SK-N-MC (cell line): ENCODE measurements at regions not wholly inside any gene's neighbourhood (a gene's known extent, or its start where the extent isn't known, plus 50 kb on each side); places are given as distances from the start of the nearest gene placed in this dataset.

Source experiments
- DNase-seq: peaks from one replicate; pipeline ENCODE4 v3.0.0-alpha.2; 2011; ENCODE audit warnings: low read depth, low spot score
- H3K27ac ChIP-seq: fragments of 200-600 bp; sonication (generic); 2 replicates; pipeline ENCODE4 v1.5.1; 2016; ENCODE audit warnings: mixed run types
- H3K36me3 ChIP-seq: fragments of 200-600 bp; sonication (generic); 2 replicates; pipeline ENCODE4 v1.6.1; 2017; ENCODE audit warnings: antibody characterized with exemption, low read length, mixed read lengths; ENCODE audit not compliant: insufficient read depth
- H3K4me3 ChIP-seq: fragments of 200-600 bp; sonication (generic); 2 replicates; pipeline ENCODE4 v1.5.1; 2016
- H3K9ac ChIP-seq: fragments of 200-600 bp; sonication (generic); 2 replicates; pipeline ENCODE4 v1.8.0; 2017; ENCODE audit warnings: mixed run types, mixed read lengths; ENCODE audit not compliant: insufficient read length
- H3K9me3 ChIP-seq: fragments of 200-600 bp; sonication (generic); 2 replicates; pipeline ENCODE4 v1.6.1; 2017; ENCODE audit warnings: low read depth, mild to moderate bottlenecking, antibody characterized with exemption, low read length, moderate library complexity, mixed read lengths
- EZH2 ChIP-seq: fragments of 200-600 bp; sonication (generic); IDR thresholded peaks from one replicate; pipeline ENCODE4 v1.6.1; 2017; ENCODE audit warnings: antibody characterized with exemption
- FOXP2 ChIP-seq: optimal IDR thresholded peaks from 2 replicates; pipeline ENCODE3; 2011; ENCODE audit warnings: mild to moderate bottlenecking, moderate library complexity; ENCODE audit not compliant: insufficient read depth; ENCODE audit errors: extremely low read length, control extremely low read depth
- POLR2AphosphoS5 ChIP-seq: IDR thresholded peaks from 2 replicates; pipeline ENCODE4 v1.6.1; 2012; ENCODE audit warnings: mild to moderate bottlenecking, low read depth, low read length, borderline replicate concordance

DNA sequence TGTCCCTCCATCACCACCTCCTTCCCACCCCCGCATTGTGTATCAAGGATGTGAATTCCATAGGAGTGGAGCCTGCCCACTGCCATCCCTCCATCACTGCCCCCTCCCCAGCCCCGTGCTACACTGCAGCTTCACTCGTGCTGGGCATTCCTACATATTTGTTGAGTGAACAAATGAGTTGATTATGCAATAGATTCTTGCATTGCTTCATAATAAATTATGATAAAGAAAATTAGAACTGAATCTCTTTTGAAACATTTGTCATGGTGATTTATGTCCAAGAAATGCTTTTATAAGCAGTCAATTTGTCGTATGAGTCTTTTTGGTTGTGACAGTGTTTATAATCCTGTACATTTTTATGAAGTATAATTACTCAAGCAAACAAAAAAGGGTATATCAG, 83.2 kb downstream of the IRX1 start:
- no peaks in the 10 kb centered on the region for H3K36me3 ChIP-seq
- H3K9me3 ChIP-seq: no peaks in the 10 kb centered on the region
- no peak for DNase-seq
- no peak overlapping the region for H3K27ac ChIP-seq
- no peak overlapping the region for H3K4me3 ChIP-seq
- no peak overlapping the region for H3K9ac ChIP-seq
- no peak for TF ChIP-seq POLR2AphosphoS5
- TF ChIP-seq EZH2: no peak
- TF ChIP-seq FOXP2: no peak

DNA sequence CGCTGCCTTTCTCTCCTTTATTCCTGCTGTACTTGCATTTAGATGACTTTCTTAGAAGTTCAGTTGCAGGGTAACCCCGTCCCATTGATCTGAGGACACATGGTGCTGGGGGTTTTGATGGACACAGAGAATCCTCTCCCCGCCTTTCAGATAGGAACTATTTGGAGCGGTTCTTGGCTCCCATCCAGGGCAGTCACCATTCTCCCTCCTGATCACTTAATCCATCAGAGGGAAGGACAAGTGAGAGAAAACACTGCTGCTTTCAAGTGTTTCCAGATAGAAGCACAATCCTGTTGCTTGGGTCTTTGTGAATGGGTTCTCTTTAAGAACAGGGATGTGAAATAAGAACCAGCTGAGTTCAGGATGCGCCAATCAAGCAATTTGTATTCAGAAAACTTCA, 85.2 kb downstream of the IRX1 start:
- Histone ChIP-seq H3K4me3 (no peak overlapping the region), H3K9me3 (no peaks in the 10 kb centered on the region), H3K36me3 (no peaks in the 10 kb centered on the region), H3K27ac (no peak overlapping the region), H3K9ac (no peak overlapping the region)
- no peak for DNase-seq
- no peak for TF ChIP-seq FOXP2
- TF ChIP-seq EZH2: no peak
- no peak for TF ChIP-seq POLR2AphosphoS5

GRCh38 chr5:3684118-3684517, 88.5 kb downstream of the IRX1 start:
- Histone ChIP-seq H3K4me3 (no peak overlapping the region), H3K27ac (no peak overlapping the region), H3K9ac (no peak overlapping the region), H3K36me3 (no peaks in the 10 kb centered on the region), H3K9me3 (no peaks in the 10 kb centered on the region)
- TF ChIP-seq POLR2AphosphoS5: no peak
- TF ChIP-seq FOXP2: no peak
- no peak for TF ChIP-seq EZH2
- DNase-seq: no peak

GRCh38 chr5:3684771-3685354, 89.2 kb downstream of the IRX1 start:
- Histone ChIP-seq H3K27ac (no peak overlapping the region), H3K9ac (no peak overlapping the region), H3K4me3 (no peak overlapping the region), H3K36me3 (no peaks in the 10 kb centered on the region), H3K9me3 (no peaks in the 10 kb centered on the region)
- DNase-seq: no peak
- no peak for TF ChIP-seq EZH2
- no peak for TF ChIP-seq FOXP2
- no peak for TF ChIP-seq POLR2AphosphoS5

DNA sequence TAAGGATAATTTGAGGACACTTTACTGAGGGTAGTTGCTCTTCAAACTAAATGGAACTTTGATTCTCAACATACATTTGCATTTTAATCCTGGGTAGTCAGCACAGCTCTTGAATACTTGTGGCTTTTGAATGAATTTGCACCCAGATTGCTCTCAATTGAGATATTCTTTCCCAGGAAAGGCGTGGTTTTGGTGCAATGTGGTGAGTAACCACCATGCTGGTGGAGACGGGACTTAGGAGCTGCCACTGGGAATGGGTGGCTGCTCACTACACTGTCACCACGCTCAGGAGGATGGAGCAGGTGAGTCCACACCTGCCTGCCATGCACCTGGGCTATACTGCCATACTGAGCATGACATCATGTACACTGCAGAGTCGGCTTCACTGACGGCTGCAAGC, 99.2 kb downstream of the IRX1 start:
- Histone ChIP-seq H3K36me3 (no peaks in the 10 kb centered on the region), H3K9ac (no peak overlapping the region), H3K4me3 (no peak overlapping the region), H3K9me3 (no peaks in the 10 kb centered on the region), H3K27ac (no peak overlapping the region)
- TF ChIP-seq FOXP2: no peak
- TF ChIP-seq EZH2: no peak
- no peak for TF ChIP-seq POLR2AphosphoS5
- DNase-seq: no peak

- no peak overlapping the region for H3K9ac ChIP-seq
- no peak for DNase-seq
Observed at GRCh38 chr5:3695818-3696217, 100.2 kb downstream of the IRX1 start.

GRCh38 chr5:3698412-3698811, 102.8 kb downstream of the IRX1 start:
- DNase-seq: no peak
- no peaks in the 10 kb centered on the region for H3K9me3 ChIP-seq
- H3K36me3 ChIP-seq: no peaks in the 10 kb centered on the region
- TF ChIP-seq EZH2 (no peak), POLR2AphosphoS5 (no peak), FOXP2 (no peak)
- no peak overlapping the region for H3K27ac ChIP-seq
- no peak overlapping the region for H3K9ac ChIP-seq
- no peak overlapping the region for H3K4me3 ChIP-seq

More at GRCh38 chr5:3695818-3696217, 100.2 kb downstream of the IRX1 start:
- Histone ChIP-seq H3K9me3 (no peaks in the 10 kb centered on the region), H3K27ac (no peak overlapping the region), H3K36me3 (no peaks in the 10 kb centered on the region), H3K4me3 (no peak overlapping the region)
- TF ChIP-seq EZH2: no peak
- no peak for TF ChIP-seq FOXP2
- TF ChIP-seq POLR2AphosphoS5: no peak

DNA sequence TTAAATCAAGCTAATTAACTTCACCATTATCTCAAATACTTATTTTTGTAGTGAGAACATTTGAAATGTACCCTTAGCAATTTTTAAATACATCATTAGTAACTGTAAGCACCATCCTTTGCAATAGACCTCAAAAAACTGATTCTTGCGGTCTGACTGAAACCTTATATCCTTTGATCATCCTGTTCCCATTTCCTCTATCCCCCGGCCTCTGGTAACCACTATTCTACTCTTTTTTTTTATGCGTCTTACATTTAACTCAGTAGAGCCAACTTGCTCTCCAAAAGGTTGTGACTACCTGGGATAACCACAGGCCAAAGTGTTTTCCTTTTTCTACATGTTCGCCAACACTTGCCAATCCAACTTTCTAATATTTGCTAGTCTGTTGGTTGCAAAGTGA, 106.1 kb downstream of the IRX1 start:
- Histone ChIP-seq H3K9ac (no peak overlapping the region), H3K36me3 (no peaks in the 10 kb centered on the region), H3K9me3 (no peaks in the 10 kb centered on the region), H3K4me3 (no peak overlapping the region), H3K27ac (no peak overlapping the region)
- peak; percentile 1 for DNase-seq
- no peak for TF ChIP-seq EZH2
- TF ChIP-seq FOXP2: no peak
- TF ChIP-seq POLR2AphosphoS5: no peak

GRCh38 chr5:3704661-3705060, 109.0 kb downstream of the IRX1 start:
- DNase-seq: no peak

More at GRCh38 chr5:3704661-3705060, 109.0 kb downstream of the IRX1 start:
- TF ChIP-seq POLR2AphosphoS5 (no peak), EZH2 (no peak), FOXP2 (no peak)
- H3K9me3 ChIP-seq: no peaks in the 10 kb centered on the region
- no peak overlapping the region for H3K4me3 ChIP-seq
- no peak overlapping the region for H3K27ac ChIP-seq
- no peak overlapping the region for H3K9ac ChIP-seq
- H3K36me3 ChIP-seq: no peaks in the 10 kb centered on the region
